SJCRH30 (cell line): ENCODE measurements at regions not wholly inside any gene's neighbourhood (a gene's known extent, or its start where the extent isn't known, plus 50 kb on each side); places are given as distances from the start of the nearest gene placed in this dataset.

Source experiments
- DNase-seq, 2 experiments: peaks; one replicate each; pipeline ENCODE4 v3.0.0-alpha.2; 2015 to 2020
- H3K27ac ChIP-seq: fragments of 250-450 bp; sonication (Bioruptor Pico); 2 replicates; pipeline ENCODE4 v1.5.1; 2020; ENCODE audit warnings: mild to moderate bottlenecking, moderate library complexity
- H3K27me3 ChIP-seq: fragments of 250-450 bp; sonication (Bioruptor Pico); 2 replicates; pipeline ENCODE4 v1.5.1; 2020; ENCODE audit warnings: mild to moderate bottlenecking, moderate library complexity
- H3K36me3 ChIP-seq: fragments of 250-450 bp; sonication (Bioruptor Pico); 2 replicates; pipeline ENCODE4 v1.5.1; 2020; ENCODE audit warnings: mild to moderate bottlenecking, moderate library complexity
- H3K4me1 ChIP-seq: fragments of 250-450 bp; sonication (Bioruptor Pico); 2 replicates; pipeline ENCODE4 v1.5.1; 2020; ENCODE audit warnings: mild to moderate bottlenecking, moderate library complexity
- H3K4me3 ChIP-seq: fragments of 250-450 bp; sonication (Bioruptor Pico); 2 replicates; pipeline ENCODE4 v1.5.1; 2020; ENCODE audit warnings: mild to moderate bottlenecking, moderate library complexity
- H3K9me3 ChIP-seq: fragments of 250-450 bp; sonication (Bioruptor Pico); replicated peaks from 2 replicates; pipeline ENCODE4 v1.5.1; 2020; ENCODE audit warnings: mild to moderate bottlenecking, moderate library complexity

GRCh38 chr9:129282731-129283211, 104.7 kb upstream of the IER5L start:
- H3K27ac ChIP-seq = no peak overlapping the region
- H3K4me3 ChIP-seq = no peak overlapping the region
- DNase-seq = no peak
- H3K9me3 ChIP-seq = no peaks in the 10 kb centered on the region
- H3K36me3 ChIP-seq = no peaks in the 10 kb centered on the region
- H3K27me3 ChIP-seq = peaks cover 56% of the 10 kb centered on the region
- H3K4me1 ChIP-seq = no peaks in the 10 kb centered on the region

- Histone ChIP-seq H3K4me1 (no peaks in the 10 kb centered on the region), H3K27me3 (peaks cover 52% of the 10 kb centered on the region), H3K4me3 (no peak overlapping the region), H3K36me3 (no peaks in the 10 kb centered on the region), H3K9me3 (no peaks in the 10 kb centered on the region), H3K27ac (no peak overlapping the region)
- DNase-seq = no peak
These were observed 104.2 kb upstream of the IER5L start for GRCh38 chr9:129282272-129282671.

GRCh38 chr9:129281506-129282145, 103.6 kb upstream of the IER5L start:
- H3K4me1 ChIP-seq = no peaks in the 10 kb centered on the region
- H3K9me3 ChIP-seq = no peaks in the 10 kb centered on the region
- no peak for DNase-seq
- H3K27ac ChIP-seq = no peak overlapping the region
- H3K36me3 ChIP-seq = no peaks in the 10 kb centered on the region
- peaks cover 55% of the 10 kb centered on the region for H3K27me3 ChIP-seq
- H3K4me3 ChIP-seq = no peak overlapping the region

GRCh38 chr9:129280623-129281271, 102.7 kb upstream of the IER5L start:
- Histone ChIP-seq H3K4me1 (no peaks in the 10 kb centered on the region), H3K27ac (no peak overlapping the region), H3K4me3 (no peak overlapping the region), H3K9me3 (no peaks in the 10 kb centered on the region), H3K36me3 (no peaks in the 10 kb centered on the region), H3K27me3 (peaks cover 53% of the 10 kb centered on the region)
- DNase-seq = no peak

- Histone ChIP-seq H3K27ac (no peak overlapping the region), H3K4me1 (no peaks in the 10 kb centered on the region), H3K36me3 (no peaks in the 10 kb centered on the region), H3K27me3 (peaks cover 52% of the 10 kb centered on the region), H3K9me3 (no peaks in the 10 kb centered on the region), H3K4me3 (no peak overlapping the region)
- DNase-seq = no peak
These were observed 102.2 kb upstream of the IER5L start for GRCh38 chr9:129280236-129280622.

- Histone ChIP-seq H3K36me3 (no peaks in the 10 kb centered on the region), H3K27ac (no peak overlapping the region), H3K4me3 (no peak overlapping the region), H3K27me3 (peaks cover 51% of the 10 kb centered on the region), H3K4me1 (no peaks in the 10 kb centered on the region), H3K9me3 (no peaks in the 10 kb centered on the region)
- no peak for DNase-seq
These were observed 100.6 kb upstream of the IER5L start for GRCh38 chr9:129278391-129279237.

GRCh38 chr9:129276486-129277230, 98.6 kb upstream of the IER5L start:
- no peak overlapping the region for H3K27ac ChIP-seq
- H3K4me1 ChIP-seq = no peaks in the 10 kb centered on the region
- DNase-seq = no peak
- H3K27me3 ChIP-seq = peaks cover 39% of the 10 kb centered on the region
- no peaks in the 10 kb centered on the region for H3K9me3 ChIP-seq
- H3K36me3 ChIP-seq = no peaks in the 10 kb centered on the region
- H3K4me3 ChIP-seq = no peak overlapping the region

GRCh38 chr9:129275626-129276247, 97.7 kb upstream of the IER5L start:
- no peaks in the 10 kb centered on the region for H3K9me3 ChIP-seq
- no peak overlapping the region for H3K27ac ChIP-seq
- no peaks in the 10 kb centered on the region for H3K36me3 ChIP-seq
- no peaks in the 10 kb centered on the region for H3K4me1 ChIP-seq
- H3K27me3 ChIP-seq = peaks cover 33% of the 10 kb centered on the region
- no peak overlapping the region for H3K4me3 ChIP-seq
- no peak for DNase-seq

GRCh38 chr9:129273941-129274684, 96.1 kb upstream of the IER5L start:
- Histone ChIP-seq H3K27me3 (peaks cover 26% of the 10 kb centered on the region; the same call in 1 of the 2 replicates), H3K9me3 (no peaks in the 10 kb centered on the region), H3K36me3 (no peaks in the 10 kb centered on the region), H3K4me3 (no peak overlapping the region), H3K27ac (no peak overlapping the region), H3K4me1 (no peaks in the 10 kb centered on the region)
- no peak for DNase-seq

- DNase-seq = no peak
- no peaks in the 10 kb centered on the region for H3K36me3 ChIP-seq
- H3K4me1 ChIP-seq = no peaks in the 10 kb centered on the region
- no peak overlapping the region for H3K27ac ChIP-seq
- H3K9me3 ChIP-seq = no peaks in the 10 kb centered on the region
- H3K27me3 ChIP-seq = peaks cover 19% of the 10 kb centered on the region; the same call in 1 of the 2 replicates
- H3K4me3 ChIP-seq = no peak overlapping the region
These were observed 95.3 kb upstream of the IER5L start for GRCh38 chr9:129273136-129273895.

- no peak for DNase-seq
These were observed 94.4 kb upstream of the IER5L start for GRCh38 chr9:129272348-129273025.

GRCh38 chr9:129270903-129271431, 92.9 kb upstream of the IER5L start:
- Histone ChIP-seq H3K36me3 (no peaks in the 10 kb centered on the region), H3K9me3 (no peaks in the 10 kb centered on the region), H3K4me1 (no peaks in the 10 kb centered on the region), H3K4me3 (no peak overlapping the region), H3K27ac (no peak overlapping the region), H3K27me3 (peaks cover 5% of the 10 kb centered on the region; the same call in 1 of the 2 replicates)
- DNase-seq = no peak

More at GRCh38 chr9:129272348-129273025, 94.4 kb upstream of the IER5L start:
- Histone ChIP-seq H3K27ac (no peak overlapping the region), H3K4me1 (no peaks in the 10 kb centered on the region), H3K9me3 (no peaks in the 10 kb centered on the region), H3K27me3 (peaks cover 14% of the 10 kb centered on the region; the same call in 1 of the 2 replicates), H3K36me3 (no peaks in the 10 kb centered on the region), H3K4me3 (no peak overlapping the region)
